Keratinocyte (primary cell): ENCODE measurements at regions not wholly inside any gene's neighbourhood (a gene's known extent, or its start where the extent isn't known, plus 50 kb on each side); places are given as distances from the start of the nearest gene placed in this dataset.

Source experiments
- CTCF ChIP-seq, 3 experiments: IDR thresholded peaks in 1 of 3; conservative IDR thresholded peaks in 1 of 3; optimal IDR thresholded peaks in 1 of 3; 2 replicates in 2 of 3; 3 replicates in 1 of 3; pipeline versions ENCODE3 to v1.5.1; 2011; ENCODE audit warnings: low read length in 3 of 3, mild to moderate bottlenecking in 3 of 3, moderate library complexity in 2 of 3, control low read depth in 1 of 3, inconsistent platforms in 1 of 3; ENCODE audit not compliant: insufficient read depth in 2 of 3; ENCODE audit errors: extremely low read depth in 1 of 3
- EZH2 ChIP-seq: IDR thresholded peaks from one replicate; pipeline ENCODE4 v1.6.1; 2012; ENCODE audit warnings: inconsistent platforms, mild to moderate bottlenecking, low read length, moderate library complexity

- TF ChIP-seq CTCF (optimal IDR thresholded peaks at IDR 0.05 in 1 of 3, IDR thresholded peaks at IDR 0.05 in 1 of 3, conservative IDR thresholded peaks at IDR 0.05 in 1 of 3; ENCODE audit: extremely low read depth in 1 of 3, insufficient read depth in 2 of 3, low read length in 3 of 3) (no peak), EZH2 (no peak)
Measured at GRCh38 chr6:1482381-1483166, 93.2 kb downstream of the FOXF2 start.
